GM19468 (cell line): ENCODE measurements at regions not wholly inside any gene's neighbourhood (a gene's known extent, or its start where the extent isn't known, plus 50 kb on each side); places are given as distances from the start of the nearest gene placed in this dataset.
A peak's percentile ranks its signal among the peaks of the same experiment; 100 is the strongest.

ENCODE experiments used
- ATAC-seq: cut with Tn5 transposase; IDR thresholded peaks from one replicate; pipeline ENCODE4 v1.9.1; 2021; ENCODE audit warnings: mild to moderate bottlenecking, moderate library complexity, moderate number of reproducible peaks; ENCODE audit not compliant: unreplicated experiment; ENCODE audit errors: extremely low read depth

DNA sequence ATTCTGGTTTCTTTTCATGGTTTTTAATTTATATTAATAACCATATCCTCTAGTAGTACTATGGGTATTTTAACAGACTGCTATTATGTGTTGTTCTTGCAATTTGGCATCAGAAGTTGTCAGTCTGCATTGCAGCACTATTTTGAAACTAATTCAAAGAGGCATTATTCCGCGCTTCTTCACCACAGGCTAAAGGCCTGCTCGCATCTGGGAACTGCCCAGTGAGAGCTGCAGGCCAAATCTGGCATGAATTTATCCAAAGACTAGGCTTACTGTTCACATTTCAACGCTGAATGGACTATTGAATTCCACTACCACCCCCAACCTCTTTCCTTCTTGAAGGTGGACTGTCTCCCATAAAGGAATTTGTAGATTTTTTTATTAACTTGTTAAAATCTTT, 310.4 kb upstream of the NR2F2 start:
- no peak for ATAC-seq

DNA sequence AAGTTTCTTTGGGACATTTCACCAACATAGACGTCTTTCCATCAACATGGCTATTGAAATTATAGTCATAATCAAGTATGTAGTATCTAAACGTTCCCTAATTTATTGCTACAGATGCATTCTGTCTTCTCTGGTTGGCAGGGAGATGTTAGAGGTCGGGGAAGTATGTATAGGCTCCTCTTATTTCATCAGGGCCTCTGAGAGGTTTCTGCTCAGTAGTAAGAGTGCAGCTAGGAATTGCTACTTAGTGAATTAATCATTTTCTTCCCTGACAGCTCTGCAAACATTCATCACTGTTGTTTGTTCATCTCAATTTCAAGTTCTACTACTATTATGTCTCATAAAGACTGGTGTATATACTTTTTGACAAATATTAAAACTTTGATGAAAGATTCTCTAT, 309.7 kb upstream of the NR2F2 start:
- no peak for ATAC-seq

- ATAC-seq: no peak
Measured at GRCh38 chr15:96023081-96023480, 307.4 kb upstream of the NR2F2 start.

- ATAC-seq: no peak
Measured at GRCh38 chr15:96027501-96027900, 303.0 kb upstream of the NR2F2 start.

GRCh38 chr15:96028620-96029019, 301.9 kb upstream of the NR2F2 start:
- ATAC-seq: no peak

- no peak for ATAC-seq
Measured at GRCh38 chr15:96029172-96029571, 301.3 kb upstream of the NR2F2 start.

GRCh38 chr15:96031426-96032110, 298.9 kb upstream of the NR2F2 start:
- no peak for ATAC-seq

- no peak for ATAC-seq
Measured at GRCh38 chr15:96035091-96035490, 295.4 kb upstream of the NR2F2 start.

DNA sequence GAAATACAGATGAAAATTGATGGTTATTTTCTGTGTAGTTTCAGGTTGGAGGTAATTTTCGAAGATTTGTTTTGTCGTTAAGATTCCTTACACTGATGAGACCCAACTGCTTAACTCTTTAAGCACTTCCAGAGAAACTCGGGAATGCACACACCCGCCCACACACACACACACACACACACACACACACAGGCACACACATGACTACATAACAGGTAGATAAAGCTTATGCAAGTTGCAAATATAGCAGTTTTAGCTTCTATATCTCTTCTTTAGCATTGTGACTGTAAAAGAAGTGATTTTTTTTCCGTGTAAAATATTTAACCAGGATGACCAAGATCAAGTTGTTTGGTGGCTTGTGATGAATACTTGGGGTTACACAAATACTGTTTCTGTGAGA, 294.9 kb upstream of the NR2F2 start:
- no peak for ATAC-seq

GRCh38 chr15:96037584-96037983, 292.9 kb upstream of the NR2F2 start:
- ATAC-seq: peak; percentile 73

GRCh38 chr15:96038131-96038530, 292.4 kb upstream of the NR2F2 start:
- no peak for ATAC-seq

DNA sequence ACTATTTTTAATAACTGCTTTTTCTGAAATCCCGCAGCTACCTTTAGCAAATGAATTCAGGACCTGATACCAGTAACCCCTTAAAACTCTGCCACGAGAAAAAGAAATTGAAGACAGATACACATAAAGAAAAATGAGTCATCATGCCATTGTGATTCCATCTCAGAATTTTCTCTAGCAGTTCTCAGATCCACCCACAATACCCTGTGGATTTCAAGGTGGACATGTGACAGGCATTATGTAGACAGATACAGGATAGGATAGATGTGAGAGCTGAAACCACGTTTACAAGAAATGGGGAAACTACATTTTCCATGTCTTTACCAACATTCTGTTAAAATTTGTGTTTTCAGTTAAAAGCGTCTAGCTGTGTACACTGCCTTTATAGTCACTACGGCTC, 291.9 kb upstream of the NR2F2 start:
- no peak for ATAC-seq

DNA sequence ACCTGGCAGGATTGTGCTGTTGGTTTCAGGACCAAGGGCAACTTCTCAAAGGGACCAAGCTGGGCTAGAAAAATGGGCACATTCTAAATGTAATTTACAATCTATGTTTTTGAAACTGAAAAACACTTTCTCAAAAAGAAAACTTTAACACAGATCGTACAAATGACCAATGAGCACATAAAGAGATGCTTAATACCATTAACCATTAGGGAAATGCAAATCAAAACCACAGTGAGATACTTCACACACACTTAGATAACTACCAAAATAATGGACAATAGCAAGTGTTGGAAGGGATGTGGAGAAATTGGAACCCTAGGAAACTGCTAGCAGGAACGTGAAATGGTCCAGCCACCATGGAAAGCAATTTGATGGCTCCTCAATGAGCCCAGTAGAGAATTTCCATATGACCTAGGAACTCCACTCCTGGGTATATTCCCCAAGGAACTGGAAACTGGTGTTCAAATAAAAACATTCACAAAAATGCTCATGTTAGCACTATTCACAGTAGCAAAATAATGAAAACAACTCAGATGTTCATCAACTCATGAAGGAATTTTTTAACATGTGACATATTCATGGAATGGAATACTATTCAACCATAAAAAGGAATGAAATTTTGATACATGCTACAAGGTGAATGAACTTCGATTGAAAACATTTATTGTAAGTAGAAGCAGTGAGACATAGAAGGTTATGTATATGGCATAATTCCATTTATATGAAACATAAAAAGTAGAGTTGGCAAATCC, 288.3 kb upstream of the NR2F2 start:
- ATAC-seq: no peak

GRCh38 chr15:96042734-96043224, 287.7 kb upstream of the NR2F2 start:
- ATAC-seq: peak; percentile 87

- ATAC-seq: no peak
Measured at GRCh38 chr15:96043591-96044171, 286.8 kb upstream of the NR2F2 start.

DNA sequence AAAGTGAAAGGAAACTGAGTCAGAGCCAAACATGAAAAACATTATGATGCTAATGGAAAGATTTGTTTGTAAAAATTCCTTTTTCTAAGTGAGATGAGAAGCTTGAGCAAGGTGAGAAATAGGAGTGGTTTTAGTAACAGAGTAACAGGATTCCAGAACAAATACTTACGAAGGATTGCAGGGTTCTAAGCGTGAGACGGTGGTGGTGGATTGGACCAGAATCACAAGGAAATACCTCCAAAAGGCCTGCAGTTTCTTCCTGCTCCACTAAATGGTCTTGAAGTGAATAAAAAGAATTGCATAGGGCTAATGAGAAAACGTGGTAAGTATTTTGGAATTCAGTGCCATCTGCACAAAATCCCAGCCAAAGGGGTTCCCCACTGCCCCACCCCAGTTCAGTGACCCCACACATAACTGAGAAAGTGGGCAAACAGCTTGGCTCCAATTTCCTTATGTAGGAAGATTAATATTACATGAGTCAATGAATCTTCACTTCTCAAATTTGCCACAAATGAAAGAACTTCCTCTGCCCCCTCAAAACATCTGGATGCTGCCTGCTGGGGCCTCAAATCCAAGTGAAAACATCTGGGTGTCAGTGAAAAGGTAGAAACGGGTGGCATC, 283.8 kb upstream of the NR2F2 start:
- no peak for ATAC-seq

DNA sequence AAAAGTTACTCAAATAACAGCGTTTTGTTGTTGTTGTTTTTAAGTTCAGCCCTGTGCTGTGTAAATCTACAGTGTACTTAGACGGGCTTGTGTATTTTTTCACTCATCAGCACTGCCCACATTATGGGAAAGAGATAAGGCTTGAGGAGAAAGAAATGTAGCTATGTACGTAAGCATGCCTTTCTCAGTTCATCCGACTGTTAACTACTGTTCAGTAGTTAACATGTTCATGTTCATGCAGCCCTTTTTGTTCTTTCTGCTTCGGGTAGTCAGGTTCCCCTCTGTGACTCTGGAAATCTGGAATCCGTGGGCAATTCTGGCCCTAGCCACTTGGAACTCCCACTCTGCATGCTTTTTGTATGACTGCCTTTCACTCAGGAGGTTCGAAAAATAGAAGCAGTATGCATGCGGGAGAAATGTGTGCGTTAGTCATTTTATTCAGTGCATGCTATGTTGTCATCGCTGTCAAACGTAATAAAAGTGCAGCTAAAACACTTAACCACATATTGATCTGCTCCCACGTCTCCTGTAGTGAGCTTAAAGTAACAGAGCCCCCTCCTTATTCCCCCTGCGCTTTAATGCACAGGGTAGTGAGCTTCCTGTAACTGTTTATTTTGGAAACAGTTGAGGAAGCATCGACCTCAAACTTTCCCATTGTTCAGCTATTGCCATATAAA, 283.1 kb upstream of the NR2F2 start:
- ATAC-seq: no peak

DNA sequence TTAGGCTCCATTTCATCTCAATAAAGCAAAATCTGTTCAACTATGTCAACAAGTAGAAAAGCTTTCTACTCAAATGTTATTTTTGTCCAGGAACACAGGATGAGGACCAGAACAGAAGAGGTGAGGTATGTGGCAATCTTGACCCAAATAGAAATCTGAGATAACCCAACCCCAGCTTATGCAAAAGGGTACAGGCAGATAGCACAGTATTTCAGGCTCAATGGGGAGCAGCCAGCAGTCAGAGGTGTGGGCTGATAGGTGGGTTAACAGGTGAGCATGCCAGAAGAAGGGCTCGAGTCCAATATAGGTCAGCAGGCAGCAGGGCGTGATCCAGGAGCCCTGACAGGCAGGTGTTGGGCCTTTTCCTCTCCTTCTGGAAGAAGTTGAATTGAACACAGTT, 281.2 kb upstream of the NR2F2 start:
- ATAC-seq: no peak

GRCh38 chr15:96049766-96050165, 280.7 kb upstream of the NR2F2 start:
- no peak for ATAC-seq

GRCh38 chr15:96051598-96051997, 278.9 kb upstream of the NR2F2 start:
- no peak for ATAC-seq
